Right lung (tissue), 2 donors: ENCODE measurements at regions not wholly inside any gene's neighbourhood (a gene's known extent, or its start where the extent isn't known, plus 50 kb on each side); places are given as distances from the start of the nearest gene placed in this dataset.
A peak's percentile ranks its signal among the peaks of the same experiment; 100 is the strongest.
"Not testable (repeated sequence)": the region's sequence is repeated elsewhere in the genome, so short reads cannot be mapped to it uniquely, and the experiment has no call there.

Source experiments
- DNase-seq, 2 donors: peaks; one replicate each; pipeline ENCODE4 v3.0.0-alpha.2; 2013

- DNase-seq, result no peak
Observed at GRCh38 chr7:142469696-142470543, 212.1 kb upstream of the PRSS58 start.

- no peak for DNase-seq
Observed at GRCh38 chr7:142468871-142469665, 211.2 kb upstream of the PRSS58 start.

- not testable (repeated sequence) for DNase-seq
Observed at GRCh38 chr7:142467056-142467655, 209.3 kb upstream of the PRSS58 start.

GRCh38 chr7:142463401-142463850, 205.6 kb upstream of the PRSS58 start:
- DNase-seq, result no peak

- no peak for DNase-seq
Observed at GRCh38 chr7:142461437-142461836, 203.6 kb upstream of the PRSS58 start.

GRCh38 chr7:142460402-142461117, 202.7 kb upstream of the PRSS58 start:
- no peak for DNase-seq

- DNase-seq, result peak; percentile 19 to 23
Observed at GRCh38 chr7:142459551-142459963, 201.7 kb upstream of the PRSS58 start.

- DNase-seq, result no peak
Observed at GRCh38 chr7:142457146-142457703, 199.4 kb upstream of the PRSS58 start.

- DNase-seq, result no peak
Observed at GRCh38 chr7:142455392-142455791, 197.5 kb upstream of the PRSS58 start.

GRCh38 chr7:142454862-142455261, 197.0 kb upstream of the PRSS58 start:
- no peak for DNase-seq

GRCh38 chr7:142452791-142453190, 194.9 kb upstream of the PRSS58 start:
- DNase-seq, result no peak

- DNase-seq, result no peak
Observed at GRCh38 chr7:142451817-142452216, 194.0 kb upstream of the PRSS58 start.

GRCh38 chr7:142451296-142451695, 193.4 kb upstream of the PRSS58 start:
- no peak for DNase-seq

GRCh38 chr7:142450695-142451094, 192.8 kb upstream of the PRSS58 start:
- DNase-seq, result no peak

GRCh38 chr7:142450206-142450605, 192.3 kb upstream of the PRSS58 start:
- DNase-seq, result no peak

GRCh38 chr7:142448857-142449256, 191.0 kb upstream of the PRSS58 start:
- not testable (repeated sequence) for DNase-seq

GRCh38 chr7:142447762-142448161, 189.9 kb upstream of the PRSS58 start:
- no peak for DNase-seq

GRCh38 chr7:142445019-142445686, 187.3 kb upstream of the PRSS58 start:
- no peak for DNase-seq

- DNase-seq, result no peak
Observed at GRCh38 chr7:142443216-142444010, 185.6 kb upstream of the PRSS58 start.

GRCh38 chr7:142442396-142442795, 184.5 kb upstream of the PRSS58 start:
- DNase-seq, result no peak
